ENCODE measurements at regions not wholly inside any gene's neighbourhood (a gene's known extent, or its start where the extent isn't known, plus 50 kb on each side); places are given as distances from the start of the nearest gene placed in this dataset.
"Not testable (repeated sequence)": the region's sequence is repeated elsewhere in the genome, so short reads cannot be mapped to it uniquely, and the experiment has no call there.

GRCh38 chr6:67706388-67706787, 928.7 kb upstream of the ADGRB3 start:
- peaks cover 0 to 4% (median 0%) of the 10 kb centered on the region in 5 experiments for H3K9me3 ChIP-seq (ENCODE audit: control extremely low read depth in 1 of 5, control insufficient read depth in 4 of 5, insufficient read depth in 2 of 5, low read depth in 1 of 5, low read length in 4 of 5)
- no peaks in the 10 kb centered on the region for H3K36me3 ChIP-seq (ENCODE audit: control insufficient read depth in 4 of 4, insufficient read depth in 4 of 4, low read length in 3 of 4)
- H3K4me1 ChIP-seq (ENCODE audit: control extremely low read depth in 1 of 4, control insufficient read depth in 4 of 4, insufficient read depth in 4 of 4, low read length in 3 of 4): no peaks in the 10 kb centered on the region
- WGBS (ENCODE audit: insufficient coverage): 77% methylated on average over 1 of the region's 2 CpGs
- no peak for DNase-seq
- POLR2A ChIA-PET: no interaction called here
- CTCF ChIA-PET: no interaction called here
- H3K27me3 ChIP-seq (replicated peaks in 2 of 5; ENCODE audit: control insufficient read depth in 4 of 5, insufficient read depth in 5 of 5, low read length in 4 of 5): no peaks in the 10 kb centered on the region
- no peak overlapping the region for H3K4me3 ChIP-seq (ENCODE audit: control insufficient read depth in 1 of 7, extremely low read depth in 1 of 7, insufficient read depth in 4 of 7, low read depth in 2 of 7, low read length in 6 of 7)
- H3K27ac ChIP-seq (ENCODE audit: insufficient read depth in 1 of 2, low read depth in 1 of 2, low read length in 2 of 2, poor library complexity in 1 of 2, severe bottlenecking in 2 of 2): no peak overlapping the region

GRCh38 chr6:67698534-67698933, 936.5 kb upstream of the ADGRB3 start:
- ChIA-PET POLR2A (no interaction called here), CTCF (no interaction called here)
- 93% methylated on average over 3 of the region's 4 CpGs for whole genome bisulfite sequencing (ENCODE audit: insufficient coverage)
- Histone ChIP-seq H3K9me3 (ENCODE audit: control extremely low read depth in 1 of 5, control insufficient read depth in 4 of 5, insufficient read depth in 2 of 5, low read depth in 1 of 5, low read length in 4 of 5) (no peaks in the 10 kb centered on the region), H3K4me1 (ENCODE audit: control extremely low read depth in 1 of 4, control insufficient read depth in 4 of 4, insufficient read depth in 4 of 4, low read length in 3 of 4) (no peaks in the 10 kb centered on the region), H3K4me3 (ENCODE audit: control insufficient read depth in 1 of 7, extremely low read depth in 1 of 7, insufficient read depth in 4 of 7, low read depth in 2 of 7, low read length in 6 of 7) (no peak overlapping the region), H3K36me3 (ENCODE audit: control insufficient read depth in 4 of 4, insufficient read depth in 4 of 4, low read length in 3 of 4) (no peaks in the 10 kb centered on the region), H3K27me3 (replicated peaks in 2 of 5; ENCODE audit: control insufficient read depth in 4 of 5, insufficient read depth in 5 of 5, low read length in 4 of 5) (no peaks in the 10 kb centered on the region), H3K27ac (ENCODE audit: insufficient read depth in 1 of 2, low read depth in 1 of 2, low read length in 2 of 2, poor library complexity in 1 of 2, severe bottlenecking in 2 of 2) (no peak overlapping the region)
- no peak for DNase-seq

GRCh38 chr6:67694127-67694526, 941.0 kb upstream of the ADGRB3 start:
- WGBS (ENCODE audit: insufficient coverage): 100% methylated on average over 1 of the region's 4 CpGs
- no peaks in the 10 kb centered on the region for H3K4me1 ChIP-seq (ENCODE audit: control extremely low read depth in 1 of 4, control insufficient read depth in 4 of 4, insufficient read depth in 4 of 4, low read length in 3 of 4)
- ChIA-PET CTCF (no interaction called here), POLR2A (no interaction called here)
- no peaks in the 10 kb centered on the region for H3K9me3 ChIP-seq (ENCODE audit: control extremely low read depth in 1 of 5, control insufficient read depth in 4 of 5, insufficient read depth in 2 of 5, low read depth in 1 of 5, low read length in 4 of 5)
- DNase-seq: no peak
- H3K4me3 ChIP-seq (ENCODE audit: control insufficient read depth in 1 of 7, extremely low read depth in 1 of 7, insufficient read depth in 4 of 7, low read depth in 2 of 7, low read length in 6 of 7): no peak overlapping the region
- H3K36me3 ChIP-seq (ENCODE audit: control insufficient read depth in 4 of 4, insufficient read depth in 4 of 4, low read length in 3 of 4): no peaks in the 10 kb centered on the region
- no peak overlapping the region for H3K27ac ChIP-seq (ENCODE audit: insufficient read depth in 1 of 2, low read depth in 1 of 2, low read length in 2 of 2, poor library complexity in 1 of 2, severe bottlenecking in 2 of 2)
- H3K27me3 ChIP-seq (replicated peaks in 2 of 5; ENCODE audit: control insufficient read depth in 4 of 5, insufficient read depth in 5 of 5, low read length in 4 of 5): no peaks in the 10 kb centered on the region

GRCh38 chr6:67689329-67689728, 945.8 kb upstream of the ADGRB3 start:
- Histone ChIP-seq H3K36me3 (ENCODE audit: control insufficient read depth in 4 of 4, insufficient read depth in 4 of 4, low read length in 3 of 4) (no peaks in the 10 kb centered on the region), H3K4me3 (ENCODE audit: control insufficient read depth in 1 of 7, extremely low read depth in 1 of 7, insufficient read depth in 4 of 7, low read depth in 2 of 7, low read length in 6 of 7) (no peak overlapping the region), H3K9me3 (ENCODE audit: control extremely low read depth in 1 of 5, control insufficient read depth in 4 of 5, insufficient read depth in 2 of 5, low read depth in 1 of 5, low read length in 4 of 5) (no peaks in the 10 kb centered on the region), H3K27ac (ENCODE audit: insufficient read depth in 1 of 2, low read depth in 1 of 2, low read length in 2 of 2, poor library complexity in 1 of 2, severe bottlenecking in 2 of 2) (no peak overlapping the region), H3K4me1 (ENCODE audit: control extremely low read depth in 1 of 4, control insufficient read depth in 4 of 4, insufficient read depth in 4 of 4, low read length in 3 of 4) (no peaks in the 10 kb centered on the region), H3K27me3 (replicated peaks in 2 of 5; ENCODE audit: control insufficient read depth in 4 of 5, insufficient read depth in 5 of 5, low read length in 4 of 5) (no peaks in the 10 kb centered on the region)
- ChIA-PET POLR2A (no interaction called here), CTCF (no interaction called here)
- DNase-seq: no peak
- WGBS (ENCODE audit: insufficient coverage): 100% methylated on average over 1 of the region's 1 CpG

- WGBS (ENCODE audit: insufficient coverage): 85% methylated on average over 2 of the region's 7 CpGs
- ChIA-PET CTCF (no interaction called here), POLR2A (interaction anchor here (0.9 kb wide), 1 partner anchor 12 kb away, joined by 4 read pairs; no protein-coding TSS in a partner anchor)
- Histone ChIP-seq H3K9me3 (ENCODE audit: control extremely low read depth in 1 of 5, control insufficient read depth in 4 of 5, insufficient read depth in 2 of 5, low read depth in 1 of 5, low read length in 4 of 5) (no peaks in the 10 kb centered on the region), H3K27me3 (replicated peaks in 2 of 5; ENCODE audit: control insufficient read depth in 4 of 5, insufficient read depth in 5 of 5, low read length in 4 of 5) (no peaks in the 10 kb centered on the region), H3K27ac (ENCODE audit: insufficient read depth in 1 of 2, low read depth in 1 of 2, low read length in 2 of 2, poor library complexity in 1 of 2, severe bottlenecking in 2 of 2) (no peak overlapping the region), H3K4me3 (ENCODE audit: control insufficient read depth in 1 of 7, extremely low read depth in 1 of 7, insufficient read depth in 4 of 7, low read depth in 2 of 7, low read length in 6 of 7) (no peak overlapping the region), H3K4me1 (ENCODE audit: control extremely low read depth in 1 of 4, control insufficient read depth in 4 of 4, insufficient read depth in 4 of 4, low read length in 3 of 4) (no peaks in the 10 kb centered on the region), H3K36me3 (ENCODE audit: control insufficient read depth in 4 of 4, insufficient read depth in 4 of 4, low read length in 3 of 4) (no peaks in the 10 kb centered on the region)
- DNase-seq: no peak
Measured at GRCh38 chr6:67687396-67687795, 947.7 kb upstream of the ADGRB3 start.

- H3K9me3 ChIP-seq (ENCODE audit: control extremely low read depth in 1 of 5, control insufficient read depth in 4 of 5, insufficient read depth in 2 of 5, low read depth in 1 of 5, low read length in 4 of 5); H3K36me3 ChIP-seq (ENCODE audit: control insufficient read depth in 4 of 4, insufficient read depth in 4 of 4, low read length in 3 of 4); CTCF ChIA-PET; DNase-seq; H3K4me1 ChIP-seq (ENCODE audit: control extremely low read depth in 1 of 4, control insufficient read depth in 4 of 4, insufficient read depth in 4 of 4, low read length in 3 of 4); H3K27me3 ChIP-seq (replicated peaks in 2 of 5; ENCODE audit: control insufficient read depth in 4 of 5, insufficient read depth in 5 of 5, low read length in 4 of 5); H3K4me3 ChIP-seq (ENCODE audit: control insufficient read depth in 1 of 7, extremely low read depth in 1 of 7, insufficient read depth in 4 of 7, low read depth in 2 of 7, low read length in 6 of 7); POLR2A ChIA-PET; H3K27ac ChIP-seq (ENCODE audit: insufficient read depth in 1 of 2, low read depth in 1 of 2, low read length in 2 of 2, poor library complexity in 1 of 2, severe bottlenecking in 2 of 2): not testable (repeated sequence)
- no CpG with 5 or more reads among the region's 1 CpG for WGBS (ENCODE audit: insufficient coverage)
Measured at GRCh38 chr6:67686225-67686624, 948.9 kb upstream of the ADGRB3 start.

GRCh38 chr6:67683960-67684359, 951.1 kb upstream of the ADGRB3 start:
- Histone ChIP-seq H3K27me3 (replicated peaks in 2 of 5; ENCODE audit: control insufficient read depth in 4 of 5, insufficient read depth in 5 of 5, low read length in 4 of 5) (no peaks in the 10 kb centered on the region), H3K4me1 (ENCODE audit: control extremely low read depth in 1 of 4, control insufficient read depth in 4 of 4, insufficient read depth in 4 of 4, low read length in 3 of 4) (no peaks in the 10 kb centered on the region), H3K36me3 (ENCODE audit: control insufficient read depth in 4 of 4, insufficient read depth in 4 of 4, low read length in 3 of 4) (no peaks in the 10 kb centered on the region), H3K9me3 (ENCODE audit: control extremely low read depth in 1 of 5, control insufficient read depth in 4 of 5, insufficient read depth in 2 of 5, low read depth in 1 of 5, low read length in 4 of 5) (no peaks in the 10 kb centered on the region), H3K27ac (ENCODE audit: insufficient read depth in 1 of 2, low read depth in 1 of 2, low read length in 2 of 2, poor library complexity in 1 of 2, severe bottlenecking in 2 of 2) (no peak overlapping the region), H3K4me3 (ENCODE audit: control insufficient read depth in 1 of 7, extremely low read depth in 1 of 7, insufficient read depth in 4 of 7, low read depth in 2 of 7, low read length in 6 of 7) (no peak overlapping the region)
- DNase-seq: no peak
- CTCF ChIA-PET: no interaction called here
- POLR2A ChIA-PET: no interaction called here
- WGBS (ENCODE audit: insufficient coverage): no CpG with 5 or more reads among the region's 1 CpG

Measured in common myeloid progenitor, CD34-positive (primary cell).